Gastrocnemius medialis (tissue), 4 donors: ENCODE measurements at regions not wholly inside any gene's neighbourhood (a gene's known extent, or its start where the extent isn't known, plus 50 kb on each side); places are given as distances from the start of the nearest gene placed in this dataset.

ENCODE experiments used
- ATAC-seq, 2 donors: fragments of 150-250 bp; one replicate each; pipeline ENCODE4 v1.9.1; 2016
- DNase-seq, 2 donors: peaks; one replicate each; pipeline ENCODE4 v3.0.0-alpha.2; 2019
- H3K27ac ChIP-seq, 4 donors: fragments of 200-600 bp; sonication (generic); 1 replicate in 1 of 4; 2 replicates in 3 of 4; pipeline ENCODE4 v1.5.1; 2016 to 2018; ENCODE audit warnings: mild to moderate bottlenecking in 2 of 4, moderate library complexity in 1 of 4
- H3K27me3 ChIP-seq, 3 donors: fragments of 200-600 bp; sonication (generic) in 2 of 3; 1 replicate in 1 of 3; 2 replicates in 2 of 3; pipeline versions ENCODE4 v1.5.1 to v1.6.0; 2016 to 2019; ENCODE audit warnings: mild to moderate bottlenecking in 1 of 3, moderate library complexity in 1 of 3
- H3K36me3 ChIP-seq, 2 donors: fragments of 200-600 bp; sonication (generic) in 1 of 2; one replicate each; pipeline ENCODE4 v1.5.1; 2017 to 2018
- H3K4me1 ChIP-seq, 2 donors: fragments of 200-600 bp; sonication (generic) in 1 of 2; one replicate each; pipeline ENCODE4 v1.5.1; 2016 to 2017; ENCODE audit warnings: mild to moderate bottlenecking in 2 of 2
- H3K4me3 ChIP-seq, 4 donors: fragments of 200-600 bp; sonication (generic) in 3 of 4; 1 replicate in 1 of 4; 2 replicates in 3 of 4; pipeline ENCODE4 v1.5.1; 2016 to 2019; ENCODE audit warnings: mild to moderate bottlenecking in 2 of 4
- H3K9me3 ChIP-seq, 3 donors: fragments of 200-600 bp; sonication (generic) in 2 of 3; 1 replicate in 1 of 3; 2 replicates in 2 of 3; pipeline ENCODE4 v1.5.1; 2016 to 2019
- CTCF ChIP-seq, 5 experiments: fragments of 450-650 bp in 3 of 5; fragments of 200-600 bp in 2 of 5; sonication (generic) in 2 of 5; IDR thresholded peaks in 4 of 5; conservative IDR thresholded peaks in 1 of 5; 1 replicate in 4 of 5; 2 replicates in 1 of 5; pipeline ENCODE4 v1.5.1; 2016 to 2019; ENCODE audit warnings: antibody characterized with exemption in 5 of 5, mild to moderate bottlenecking in 3 of 5, moderate library complexity in 3 of 5
- POLR2A ChIP-seq, 2 donors: fragments of 450-650 bp; IDR thresholded peaks; one replicate each; pipeline ENCODE4 v1.6.1; 2017; ENCODE audit warnings: antibody characterized with exemption in 2 of 2, mild to moderate bottlenecking in 2 of 2, moderate library complexity in 2 of 2
- in situ Hi-C, 4 donors: fragments of 200-750 bp; cut with MboI; loops; one replicate each; pipeline versions ENCODE4 v1.15.0 to v1.8.0; 2017; ENCODE audit warnings: low sequenced_read_pairs in 4 of 4
- intact Hi-C: fragments of 100-400 bp; cut with DNase I; formaldehyde crosslinking; loops from one replicate; pipeline ENCODE4 v1.15.1; 2023; ENCODE audit warnings: low total_unique reads

DNA sequence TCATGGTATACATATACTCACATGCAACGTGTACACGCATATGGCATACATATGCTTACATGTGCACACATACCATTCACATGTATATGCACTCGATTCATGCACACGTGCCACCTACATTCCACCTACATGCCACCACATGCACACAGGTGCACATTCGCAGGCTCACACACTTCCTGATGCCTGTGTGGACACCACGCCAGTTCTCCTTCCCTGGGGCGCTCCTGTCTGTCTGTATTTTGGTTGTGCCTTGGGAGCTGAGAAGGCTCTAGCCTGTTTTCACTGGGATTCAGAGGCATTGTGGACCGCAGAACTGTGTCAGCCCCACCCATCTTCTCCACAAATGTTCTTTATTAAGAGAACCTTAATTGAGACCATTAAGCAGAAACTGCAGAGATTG lies 96.6 kb upstream of the CTDP1 start:
- no peaks in the 10 kb centered on the region for H3K4me1 ChIP-seq

DNA sequence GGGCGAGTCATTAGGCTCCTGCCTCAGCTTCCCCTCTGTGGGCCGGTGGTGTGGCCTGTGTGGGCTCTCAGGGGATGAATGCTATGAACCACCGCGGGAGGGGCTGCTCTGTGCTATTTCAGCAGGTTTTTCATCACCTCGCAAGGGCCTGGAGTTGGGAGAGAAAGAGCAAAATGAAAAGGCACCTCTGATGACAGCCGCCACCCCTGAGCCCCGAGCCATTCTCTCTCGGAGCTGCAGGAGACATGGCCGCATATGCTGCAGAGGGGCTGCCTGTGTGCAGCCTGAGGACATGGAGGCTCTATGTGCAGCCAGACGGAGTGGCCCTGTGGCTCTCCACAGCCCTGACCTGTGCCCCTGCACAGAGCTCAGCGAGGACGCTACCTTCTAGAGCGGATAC lies 96.2 kb upstream of the CTDP1 start:
- H3K27me3 ChIP-seq: peaks cover 0 to 2% (median 0%) of the 10 kb centered on the region in 3 donors
- in situ Hi-C loops: no loop called here

More for the DNA sequence above, 96.6 kb upstream of the CTDP1 start:
- Histone ChIP-seq H3K27me3 (peaks cover 0 to 2% (median 0%) of the 10 kb centered on the region in 3 donors), H3K9me3 (no peaks in the 10 kb centered on the region), H3K36me3 (no peaks in the 10 kb centered on the region), H3K27ac (no peak overlapping the region), H3K4me3 (no peak overlapping the region)
- peak in 1 of 2 donors; percentile 6 for DNase-seq
- in situ Hi-C loops (no loop called here), intact Hi-C loops (no loop called here)
- TF ChIP-seq POLR2A (IDR thresholded peaks at IDR 0.05) (no peak), CTCF (IDR thresholded peaks at IDR 0.05 in 4 of 5, conservative IDR thresholded peaks at IDR 0.05 in 1 of 5) (no peak)
- no peak for ATAC-seq

DNA sequence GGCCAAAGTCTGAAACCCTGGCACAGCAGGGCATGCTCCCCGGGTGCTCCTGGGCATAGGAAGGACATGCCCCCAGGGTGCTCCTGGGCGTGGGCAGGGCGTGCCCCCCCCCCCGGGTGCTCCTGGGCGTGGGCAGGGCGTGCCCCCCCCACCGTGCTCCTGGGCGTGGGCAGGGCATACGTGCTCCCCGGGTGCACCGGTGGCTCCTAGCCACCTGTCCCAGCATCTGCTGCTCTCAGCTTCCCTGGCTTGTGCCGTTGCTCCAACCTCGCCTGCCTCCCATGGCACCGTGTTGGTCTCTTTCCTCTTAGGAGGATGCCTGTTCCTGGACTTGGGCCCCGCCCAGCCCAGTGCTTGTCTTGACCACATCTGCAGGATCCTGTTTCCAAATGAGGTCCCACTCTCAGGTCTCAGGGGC lies 95.6 kb upstream of the CTDP1 start:
- Histone ChIP-seq H3K36me3 (no peaks in the 10 kb centered on the region), H3K27me3 (peaks cover 0 to 2% (median 0%) of the 10 kb centered on the region in 3 donors), H3K4me1 (peaks cover 0 to 4% of the 10 kb centered on the region in 2 donors), H3K9me3 (no peaks in the 10 kb centered on the region), H3K4me3 (no peak overlapping the region), H3K27ac (no peak overlapping the region)
- no peak for TF ChIP-seq POLR2A (IDR thresholded peaks at IDR 0.05)
- no peak for TF ChIP-seq CTCF (IDR thresholded peaks at IDR 0.05 in 4 of 5, conservative IDR thresholded peaks at IDR 0.05 in 1 of 5)
- DNase-seq (no peak), ATAC-seq (no peak)
- in situ Hi-C loops (no loop called here), intact Hi-C loops (no loop called here)

More for the DNA sequence above, 96.2 kb upstream of the CTDP1 start:
- H3K9me3 ChIP-seq: no peaks in the 10 kb centered on the region
- no peaks in the 10 kb centered on the region for H3K36me3 ChIP-seq
- H3K4me3 ChIP-seq: no peak overlapping the region
- H3K4me1 ChIP-seq: peaks cover 0 to 1% of the 10 kb centered on the region in 2 donors
- intact Hi-C loops: no loop called here
- H3K27ac ChIP-seq: no peak overlapping the region
- TF ChIP-seq CTCF (IDR thresholded peaks at IDR 0.05 in 4 of 5, conservative IDR thresholded peaks at IDR 0.05 in 1 of 5) (no peak), POLR2A (IDR thresholded peaks at IDR 0.05) (no peak)
- no peak for ATAC-seq
- no peak for DNase-seq

DNA sequence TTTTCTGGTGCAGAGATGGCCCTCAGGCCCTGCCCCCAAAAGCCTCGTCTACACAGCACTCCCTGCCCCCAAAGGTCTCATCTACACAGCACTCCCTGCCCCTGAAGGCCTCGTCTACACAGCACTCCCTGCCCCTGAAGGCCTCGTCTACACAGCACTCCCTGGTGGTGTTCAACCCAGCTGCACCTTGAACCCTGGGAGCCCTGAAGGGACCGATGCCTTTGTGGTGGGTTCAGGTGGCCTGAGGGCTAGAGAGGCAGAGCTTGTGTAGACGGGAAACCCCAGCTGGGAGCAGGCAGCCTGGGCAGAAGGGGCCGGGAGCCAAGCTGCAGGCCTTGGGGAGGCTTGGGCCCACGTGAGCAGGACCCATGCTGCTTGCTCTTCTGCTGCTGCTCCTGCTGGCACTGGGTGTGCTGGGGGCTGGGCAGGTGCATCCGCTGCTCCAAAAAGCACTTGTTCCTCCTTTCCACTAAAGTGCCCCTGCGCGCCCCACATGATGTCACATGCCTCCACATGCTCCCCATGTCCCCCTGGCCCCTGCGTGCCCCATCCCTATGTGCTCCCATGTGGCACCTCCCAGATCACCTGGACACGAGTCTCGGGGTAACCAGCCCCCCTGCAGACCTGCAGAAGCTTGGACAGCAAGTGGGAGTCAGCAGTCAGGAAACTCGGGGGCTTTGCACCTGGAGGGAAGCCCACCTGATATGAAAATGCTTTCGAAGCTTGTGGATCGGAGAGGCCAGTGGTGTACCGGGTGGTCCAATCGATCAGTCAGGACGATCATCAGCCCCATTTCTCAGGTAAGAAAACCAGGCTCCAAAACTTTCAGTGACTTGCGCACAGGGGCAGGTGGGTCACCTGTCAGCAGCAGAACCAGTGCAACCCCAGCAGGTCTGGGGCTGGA lies 94.9 kb upstream of the CTDP1 start:
- no peaks in the 10 kb centered on the region for H3K36me3 ChIP-seq
- in situ Hi-C loops (no loop called here), intact Hi-C loops (no loop called here)
- H3K4me1 ChIP-seq: peaks cover 0 to 4% of the 10 kb centered on the region in 2 donors
- H3K27ac ChIP-seq: no peak overlapping the region
- peak in 1 of 2 donors; percentile 4 for DNase-seq
- H3K9me3 ChIP-seq: no peaks in the 10 kb centered on the region
- H3K4me3 ChIP-seq: no peak overlapping the region
- H3K27me3 ChIP-seq: peaks cover 0 to 2% (median 0%) of the 10 kb centered on the region in 3 donors
- TF ChIP-seq CTCF (IDR thresholded peaks at IDR 0.05 in 4 of 5, conservative IDR thresholded peaks at IDR 0.05 in 1 of 5): no peak
- TF ChIP-seq POLR2A (IDR thresholded peaks at IDR 0.05): no peak
- no peak for ATAC-seq
